Right lobe of liver (tissue), 4 donors: ENCODE measurements at regions not wholly inside any gene's neighbourhood (a gene's known extent, or its start where the extent isn't known, plus 50 kb on each side); places are given as distances from the start of the nearest gene placed in this dataset.

Experiments
- CTCF ChIP-seq, 4 donors: fragments of 200-600 bp in 3 of 4; fragments of 450-650 bp in 1 of 4; IDR thresholded peaks; one replicate each; pipeline versions ENCODE4 v1.5.1 to v1.8.0; 2016 to 2022; ENCODE audit warnings: antibody characterized with exemption in 4 of 4, mild to moderate bottlenecking in 2 of 4
- POLR2A ChIP-seq: fragments of 450-650 bp; IDR thresholded peaks from one replicate; pipeline ENCODE4 v1.6.1; 2017; ENCODE audit warnings: antibody characterized with exemption, mild to moderate bottlenecking
- donor health status: DM: no; HTN: no; CAD: no.
- donor health status: DM: no; HTN: no; CAD: no.
- donor health status: DM: no; HTN: yes; CAD: no.

GRCh38 chr2:150989969-150990368 is 271.7 kb downstream of the RBM43 start:
- no peak for TF ChIP-seq CTCF (IDR thresholded peaks at IDR 0.05)
- TF ChIP-seq POLR2A, result no peak
